ENCODE measurements at regions not wholly inside any gene's neighbourhood (a gene's known extent, or its start where the extent isn't known, plus 50 kb on each side); places are given as distances from the start of the nearest gene placed in this dataset.

DNA sequence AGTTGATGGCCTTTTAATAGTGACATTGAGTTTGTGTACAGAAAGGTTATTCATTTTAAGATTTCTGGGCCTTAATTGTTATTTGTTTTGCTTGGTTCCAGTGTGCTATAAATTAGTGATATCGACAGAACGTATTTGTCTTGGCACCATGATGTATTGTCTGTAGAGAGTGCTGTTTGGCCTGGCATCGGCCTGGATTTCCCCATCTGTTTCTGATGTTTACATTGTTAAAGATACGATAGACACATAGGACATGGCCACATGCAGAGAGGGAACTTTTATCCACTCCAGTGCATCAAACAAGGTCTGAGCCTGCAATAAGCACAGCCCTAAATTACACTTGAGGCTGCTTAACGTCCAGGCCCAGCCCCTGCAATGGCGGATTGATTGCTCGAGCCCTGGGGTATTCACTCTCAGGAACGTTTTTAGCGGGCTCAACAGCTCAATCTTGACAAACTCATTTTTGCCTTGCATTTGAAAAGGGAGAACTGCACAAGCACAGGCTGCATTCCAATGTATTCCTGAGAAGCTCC lies 144.7 kb downstream of the SLC4A3 start:
- Histone ChIP-seq H3K79me2 (ENCODE audit: control insufficient read depth, insufficient read depth, low read length, unreplicated experiment) (no peaks in the 10 kb centered on the region), H3K27ac (ENCODE audit: low read depth, low read length) (no peak overlapping the region)

DNA sequence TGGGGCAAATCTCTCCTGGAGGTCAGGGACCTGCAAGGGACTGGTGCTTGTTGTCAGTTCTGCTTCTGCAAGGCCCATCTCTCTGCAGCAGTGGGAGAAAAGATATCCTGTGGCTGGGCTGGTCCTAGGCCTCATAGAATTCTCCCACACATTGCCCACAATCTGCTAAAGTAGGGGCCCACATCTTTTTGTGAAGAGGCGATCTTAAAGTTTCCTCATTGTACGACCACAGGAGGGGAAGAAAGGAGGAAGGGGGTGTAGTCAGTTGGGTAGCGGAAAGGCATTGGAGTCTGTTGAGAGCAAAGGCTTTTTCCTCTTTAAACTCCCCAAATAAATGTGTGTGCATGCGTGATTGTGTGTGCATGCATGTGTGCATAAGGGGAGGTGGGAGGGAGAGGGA lies 145.3 kb downstream of the SLC4A3 start:
- Histone ChIP-seq H3K79me2 (ENCODE audit: control insufficient read depth, insufficient read depth, low read length, unreplicated experiment) (no peaks in the 10 kb centered on the region), H3K27me3 (ENCODE audit: insufficient read depth, low read length) (peaks cover 15% of the 10 kb centered on the region), H3K4me1 (ENCODE audit: control insufficient read depth, insufficient read depth, low read length, unreplicated experiment) (no peaks in the 10 kb centered on the region), H2AFZ (ENCODE audit: low read length, unreplicated experiment) (no peak overlapping the region), H3K27ac (ENCODE audit: low read depth, low read length) (no peak overlapping the region), H3K36me3 (ENCODE audit: insufficient read depth, low read length) (no peaks in the 10 kb centered on the region), H3K4me3 (ENCODE audit: low read depth, low read length) (no peak overlapping the region)

More for the DNA sequence above, 144.7 kb downstream of the SLC4A3 start:
- Histone ChIP-seq H2AFZ (ENCODE audit: low read length, unreplicated experiment) (no peak overlapping the region), H3K27me3 (ENCODE audit: insufficient read depth, low read length) (peaks cover 17% of the 10 kb centered on the region), H3K4me3 (ENCODE audit: low read depth, low read length) (no peak overlapping the region), H3K4me1 (ENCODE audit: control insufficient read depth, insufficient read depth, low read length, unreplicated experiment) (no peaks in the 10 kb centered on the region), H3K36me3 (ENCODE audit: insufficient read depth, low read length) (no peaks in the 10 kb centered on the region)

DNA sequence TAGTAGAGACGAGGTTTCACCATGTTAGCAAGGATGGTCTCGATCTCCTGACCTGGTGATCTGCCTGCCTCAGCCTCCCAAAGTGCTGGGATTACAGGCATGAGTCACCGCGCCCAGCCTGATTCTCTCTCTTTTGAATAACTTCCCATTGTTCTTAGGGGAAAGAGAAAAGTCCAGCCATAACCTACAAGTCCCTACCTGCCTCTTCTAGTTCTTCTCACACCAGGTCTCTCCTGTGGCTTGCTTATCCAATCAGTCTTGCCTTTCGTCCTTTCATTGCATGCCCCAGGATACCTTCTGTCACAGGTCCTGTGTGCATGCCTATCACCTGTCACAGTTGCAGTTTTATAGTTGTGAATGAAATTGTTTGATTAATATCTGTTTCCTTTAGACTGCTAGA lies 148.1 kb downstream of the SLC4A3 start:
- Histone ChIP-seq H3K79me2 (ENCODE audit: control insufficient read depth, insufficient read depth, low read length, unreplicated experiment) (no peaks in the 10 kb centered on the region), H3K27me3 (ENCODE audit: insufficient read depth, low read length) (peaks cover 15% of the 10 kb centered on the region; the same call in 1 of the 2 replicates), H3K4me3 (ENCODE audit: low read depth, low read length) (no peak overlapping the region), H2AFZ (ENCODE audit: low read length, unreplicated experiment) (no peak overlapping the region), H3K36me3 (ENCODE audit: insufficient read depth, low read length) (no peaks in the 10 kb centered on the region), H3K27ac (ENCODE audit: low read depth, low read length) (no peak overlapping the region), H3K4me1 (ENCODE audit: control insufficient read depth, insufficient read depth, low read length, unreplicated experiment) (no peaks in the 10 kb centered on the region)

DNA sequence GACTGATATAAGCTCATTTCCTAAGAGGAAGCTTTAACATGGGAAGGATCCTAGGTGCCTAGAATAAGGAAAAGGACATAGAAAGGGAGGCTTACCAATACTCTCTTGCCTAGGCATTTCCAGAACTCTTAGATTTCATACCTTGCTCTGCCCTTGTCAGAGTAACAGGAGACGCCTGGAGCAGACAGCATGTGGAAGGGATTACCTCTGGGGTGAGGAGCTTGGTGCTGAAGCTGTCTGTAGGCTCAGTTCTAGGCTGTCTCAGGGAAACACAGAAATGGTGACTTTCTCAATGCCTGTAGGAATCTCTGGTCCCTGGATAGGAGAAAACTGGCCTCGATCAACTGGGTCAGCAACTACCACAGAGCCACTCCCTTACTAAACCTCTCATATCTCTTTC lies 150.0 kb downstream of the SLC4A3 start:
- Histone ChIP-seq H3K4me3 (ENCODE audit: low read depth, low read length) (no peak overlapping the region), H3K36me3 (ENCODE audit: insufficient read depth, low read length) (no peaks in the 10 kb centered on the region), H3K79me2 (ENCODE audit: control insufficient read depth, insufficient read depth, low read length, unreplicated experiment) (no peaks in the 10 kb centered on the region), H3K27me3 (ENCODE audit: insufficient read depth, low read length) (peaks cover 15% of the 10 kb centered on the region; the same call in 1 of the 2 replicates), H2AFZ (ENCODE audit: low read length, unreplicated experiment) (no peak overlapping the region), H3K4me1 (ENCODE audit: control insufficient read depth, insufficient read depth, low read length, unreplicated experiment) (no peaks in the 10 kb centered on the region), H3K27ac (ENCODE audit: low read depth, low read length) (no peak overlapping the region)

DNA sequence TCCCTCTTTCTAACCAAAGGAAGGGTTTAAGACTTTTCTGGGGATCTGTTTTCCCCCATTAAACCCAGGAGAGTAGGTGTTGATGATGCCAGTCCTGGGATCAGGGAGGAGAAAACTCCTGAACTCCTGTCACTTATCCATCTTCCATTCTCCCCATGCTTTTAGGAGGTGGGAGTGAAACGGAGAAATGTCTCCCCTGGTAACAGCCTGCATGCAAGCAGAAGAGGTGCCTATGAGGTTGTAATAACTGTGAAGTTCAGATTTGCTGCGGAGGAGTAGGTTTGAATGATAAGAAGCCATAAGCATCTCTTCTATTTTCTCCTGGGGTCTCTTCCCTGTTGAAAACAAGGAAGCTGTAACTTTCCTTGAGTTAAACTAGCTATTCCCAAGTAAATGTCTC lies 150.8 kb downstream of the SLC4A3 start:
- H3K79me2 ChIP-seq (ENCODE audit: control insufficient read depth, insufficient read depth, low read length, unreplicated experiment): no peaks in the 10 kb centered on the region
- no peaks in the 10 kb centered on the region for H3K36me3 ChIP-seq (ENCODE audit: insufficient read depth, low read length)
- H2AFZ ChIP-seq (ENCODE audit: low read length, unreplicated experiment): no peak overlapping the region
- no peak overlapping the region for H3K4me3 ChIP-seq (ENCODE audit: low read depth, low read length)
- H3K27me3 ChIP-seq (ENCODE audit: insufficient read depth, low read length): peaks cover 18% of the 10 kb centered on the region; the same call in 1 of the 2 replicates
- no peaks in the 10 kb centered on the region for H3K4me1 ChIP-seq (ENCODE audit: control insufficient read depth, insufficient read depth, low read length, unreplicated experiment)
- no peak overlapping the region for H3K27ac ChIP-seq (ENCODE audit: low read depth, low read length)

DNA sequence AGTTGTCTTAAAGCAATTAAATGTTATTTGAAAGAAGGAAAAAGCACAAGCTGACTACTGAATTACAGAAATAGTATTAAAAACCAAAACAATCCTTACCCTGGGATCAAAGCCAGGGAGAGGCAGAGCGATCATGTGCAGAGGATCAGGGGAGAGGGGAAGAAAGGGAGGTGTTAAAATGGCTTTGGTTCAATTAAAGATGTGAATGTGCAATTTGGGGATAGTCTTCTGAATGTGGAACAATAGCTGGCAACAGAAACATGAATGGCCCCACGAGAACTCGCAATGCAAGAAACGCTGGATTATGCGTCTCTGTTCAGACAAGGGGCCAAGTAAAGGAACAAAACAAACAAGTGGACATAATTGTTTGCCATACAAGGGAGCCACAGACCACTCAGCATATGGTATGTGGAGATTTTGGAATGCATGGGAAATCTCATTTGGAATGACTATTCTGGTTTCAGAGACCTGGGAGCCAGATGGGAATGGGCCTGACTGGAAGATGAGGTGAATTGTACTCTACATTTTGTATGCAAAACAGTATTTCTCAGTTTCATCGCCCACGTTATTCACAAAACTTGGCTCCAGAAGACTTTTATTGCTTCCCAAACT lies 155.4 kb downstream of the SLC4A3 start:
- H3K27me3 ChIP-seq (ENCODE audit: insufficient read depth, low read length): peaks cover 18% of the 10 kb centered on the region; the same call in 1 of the 2 replicates
- no peak overlapping the region for H2AFZ ChIP-seq (ENCODE audit: low read length, unreplicated experiment)
- H3K27ac ChIP-seq (ENCODE audit: low read depth, low read length): no peak overlapping the region
- no peaks in the 10 kb centered on the region for H3K4me1 ChIP-seq (ENCODE audit: control insufficient read depth, insufficient read depth, low read length, unreplicated experiment)
- H3K79me2 ChIP-seq (ENCODE audit: control insufficient read depth, insufficient read depth, low read length, unreplicated experiment): no peaks in the 10 kb centered on the region
- H3K4me3 ChIP-seq (ENCODE audit: low read depth, low read length): no peak overlapping the region
- H3K36me3 ChIP-seq (ENCODE audit: insufficient read depth, low read length): no peaks in the 10 kb centered on the region

DNA sequence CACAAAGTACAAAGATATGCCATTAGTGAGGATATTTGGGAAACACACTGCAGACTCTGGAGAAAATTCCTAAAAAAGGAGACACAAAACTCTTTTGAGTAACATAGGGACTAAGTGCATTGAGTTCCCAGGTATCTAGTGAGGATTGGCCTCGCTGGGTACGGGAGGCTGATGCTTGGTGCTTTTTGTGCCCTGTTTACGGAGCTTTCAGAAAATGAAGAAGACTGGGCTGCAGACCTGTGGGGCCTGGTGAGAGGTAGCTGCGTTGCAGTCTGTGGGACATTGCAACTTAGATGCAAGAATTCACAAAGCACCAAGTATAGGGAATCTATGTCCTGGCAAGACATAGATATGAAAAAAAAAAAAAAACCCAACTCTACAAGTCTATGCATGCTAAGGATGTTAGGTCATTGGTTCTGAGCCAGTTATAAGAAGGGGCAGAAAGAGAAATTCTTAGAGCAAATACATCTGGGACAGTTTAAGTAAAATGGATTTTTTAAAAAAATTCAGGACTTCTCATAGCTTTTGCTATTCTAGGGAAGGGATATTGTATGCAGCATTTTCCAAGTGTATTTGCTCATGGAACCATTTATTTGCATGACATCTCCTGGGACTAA lies 156.0 kb downstream of the SLC4A3 start:
- Histone ChIP-seq H2AFZ (ENCODE audit: low read length, unreplicated experiment) (no peak overlapping the region), H3K27me3 (ENCODE audit: insufficient read depth, low read length) (peaks cover 12% of the 10 kb centered on the region; the same call in 1 of the 2 replicates), H3K79me2 (ENCODE audit: control insufficient read depth, insufficient read depth, low read length, unreplicated experiment) (no peaks in the 10 kb centered on the region), H3K4me3 (ENCODE audit: low read depth, low read length) (no peak overlapping the region), H3K4me1 (ENCODE audit: control insufficient read depth, insufficient read depth, low read length, unreplicated experiment) (no peaks in the 10 kb centered on the region), H3K36me3 (ENCODE audit: insufficient read depth, low read length) (no peaks in the 10 kb centered on the region), H3K27ac (ENCODE audit: low read depth, low read length) (no peak overlapping the region)

DNA sequence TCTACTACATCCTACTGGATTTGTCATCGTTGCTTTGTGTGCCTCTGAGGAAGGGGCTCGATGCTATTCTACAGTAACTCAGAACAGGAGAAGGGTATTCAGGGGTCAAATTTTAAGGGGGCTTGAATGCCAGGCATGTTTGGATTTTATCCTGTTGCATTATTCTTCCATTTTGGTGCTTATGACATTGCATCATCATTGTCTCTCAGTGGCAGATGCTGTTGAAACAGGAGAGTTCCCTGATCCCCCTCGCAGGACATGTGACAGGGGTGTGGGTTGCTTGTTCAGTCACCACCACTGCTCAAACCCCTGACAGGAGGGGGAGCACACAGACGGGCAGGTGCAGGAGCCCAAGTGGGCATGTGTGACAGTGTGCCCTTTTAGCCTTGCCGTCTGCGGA lies 156.7 kb downstream of the SLC4A3 start:
- no peak overlapping the region for H3K4me3 ChIP-seq (ENCODE audit: low read depth, low read length)
- no peak overlapping the region for H2AFZ ChIP-seq (ENCODE audit: low read length, unreplicated experiment)
- no peaks in the 10 kb centered on the region for H3K4me1 ChIP-seq (ENCODE audit: control insufficient read depth, insufficient read depth, low read length, unreplicated experiment)
- peaks cover 12% of the 10 kb centered on the region; the same call in 1 of the 2 replicates for H3K27me3 ChIP-seq (ENCODE audit: insufficient read depth, low read length)
- H3K36me3 ChIP-seq (ENCODE audit: insufficient read depth, low read length): no peaks in the 10 kb centered on the region
- no peak overlapping the region for H3K27ac ChIP-seq (ENCODE audit: low read depth, low read length)
- no peaks in the 10 kb centered on the region for H3K79me2 ChIP-seq (ENCODE audit: control insufficient read depth, insufficient read depth, low read length, unreplicated experiment)

DNA sequence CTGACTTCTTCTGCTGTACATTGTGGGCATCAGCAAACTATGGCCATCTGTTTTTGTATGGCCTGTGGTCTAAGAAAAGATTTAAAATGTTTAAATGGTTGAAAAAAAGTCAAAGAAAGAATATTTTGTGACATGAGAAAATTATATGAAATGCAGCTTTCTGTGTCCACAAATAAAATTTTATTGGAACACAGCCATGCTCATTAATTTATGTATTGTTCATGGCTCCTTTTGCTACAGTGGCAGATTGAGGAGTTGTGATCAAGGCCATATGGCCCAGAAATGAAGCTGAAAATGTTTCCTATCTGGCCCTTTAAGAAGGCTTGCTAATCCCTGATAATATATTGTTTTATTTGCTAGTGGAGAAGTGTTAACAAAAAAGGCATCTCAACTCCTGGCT lies 162.0 kb downstream of the SLC4A3 start:
- no peaks in the 10 kb centered on the region for H3K4me1 ChIP-seq (ENCODE audit: control insufficient read depth, insufficient read depth, low read length, unreplicated experiment)
- H3K79me2 ChIP-seq (ENCODE audit: control insufficient read depth, insufficient read depth, low read length, unreplicated experiment): no peaks in the 10 kb centered on the region
- no peak overlapping the region for H2AFZ ChIP-seq (ENCODE audit: low read length, unreplicated experiment)
- no peak overlapping the region for H3K4me3 ChIP-seq (ENCODE audit: low read depth, low read length)
- no peaks in the 10 kb centered on the region for H3K27me3 ChIP-seq (ENCODE audit: insufficient read depth, low read length)
- no peaks in the 10 kb centered on the region for H3K36me3 ChIP-seq (ENCODE audit: insufficient read depth, low read length)
- H3K27ac ChIP-seq (ENCODE audit: low read depth, low read length): no peak overlapping the region

DNA sequence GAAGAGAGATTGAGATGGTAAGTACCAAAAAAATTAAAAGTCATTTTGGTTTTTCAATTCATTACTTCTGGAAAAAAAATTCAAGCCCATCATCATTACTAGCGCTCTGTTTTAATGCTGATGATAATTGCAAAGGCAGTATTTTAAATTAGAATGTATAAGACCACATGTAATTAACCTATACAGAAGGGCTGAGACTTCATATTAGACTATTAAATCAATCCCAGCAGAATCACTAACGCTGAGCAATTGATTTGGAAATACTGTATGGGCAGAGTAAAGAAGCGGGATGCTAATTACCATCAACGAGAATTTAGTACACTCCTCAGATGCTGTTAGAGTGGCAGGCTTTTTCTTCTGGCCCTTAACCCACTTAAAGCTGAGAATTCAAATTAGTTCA lies 165.0 kb downstream of the SLC4A3 start:
- Histone ChIP-seq H3K36me3 (ENCODE audit: insufficient read depth, low read length) (no peaks in the 10 kb centered on the region), H3K27ac (ENCODE audit: low read depth, low read length) (no peak overlapping the region), H3K4me3 (ENCODE audit: low read depth, low read length) (no peak overlapping the region), H3K79me2 (ENCODE audit: control insufficient read depth, insufficient read depth, low read length, unreplicated experiment) (no peaks in the 10 kb centered on the region), H3K4me1 (ENCODE audit: control insufficient read depth, insufficient read depth, low read length, unreplicated experiment) (no peaks in the 10 kb centered on the region), H3K27me3 (ENCODE audit: insufficient read depth, low read length) (no peaks in the 10 kb centered on the region), H2AFZ (ENCODE audit: low read length, unreplicated experiment) (no peak overlapping the region)

DNA sequence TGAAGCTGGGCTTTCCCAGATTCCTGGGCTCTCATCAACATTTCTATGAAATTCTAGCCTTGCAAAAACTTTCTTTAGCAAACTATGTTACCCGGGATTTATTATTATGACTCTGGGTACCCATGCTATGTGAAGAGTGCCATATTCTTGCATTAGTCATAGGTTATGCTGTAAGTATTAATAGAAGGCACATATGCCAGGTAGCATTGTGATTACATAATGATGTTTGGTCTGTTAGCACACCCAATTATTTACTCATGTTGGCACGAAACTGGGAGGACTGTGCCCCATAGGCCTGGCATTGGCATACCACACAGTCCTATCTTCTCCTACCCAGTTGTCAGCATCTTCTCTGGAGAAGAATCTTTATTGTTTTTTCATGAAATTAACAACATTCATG lies 171.0 kb downstream of the SLC4A3 start:
- H3K27ac ChIP-seq (ENCODE audit: low read depth, low read length): no peak overlapping the region
- no peaks in the 10 kb centered on the region for H3K79me2 ChIP-seq (ENCODE audit: control insufficient read depth, insufficient read depth, low read length, unreplicated experiment)
- H2AFZ ChIP-seq (ENCODE audit: low read length, unreplicated experiment): no peak overlapping the region
- no peaks in the 10 kb centered on the region for H3K4me1 ChIP-seq (ENCODE audit: control insufficient read depth, insufficient read depth, low read length, unreplicated experiment)
- peaks cover 7% of the 10 kb centered on the region; the same call in 1 of the 2 replicates for H3K27me3 ChIP-seq (ENCODE audit: insufficient read depth, low read length)
- no peak overlapping the region for H3K4me3 ChIP-seq (ENCODE audit: low read depth, low read length)
- H3K36me3 ChIP-seq (ENCODE audit: insufficient read depth, low read length): no peaks in the 10 kb centered on the region
